GM21737 (cell line): ENCODE measurements at regions not wholly inside any gene's neighbourhood (a gene's known extent, or its start where the extent isn't known, plus 50 kb on each side); places are given as distances from the start of the nearest gene placed in this dataset.

ENCODE experiments used
- ATAC-seq: cut with Tn5 transposase; IDR thresholded peaks from one replicate; pipeline ENCODE4 v1.9.1; 2021; ENCODE audit warnings: mild to moderate bottlenecking, moderate library complexity; ENCODE audit not compliant: unreplicated experiment

- no peak for ATAC-seq
Measured at GRCh38 chr2:175574069-175574468, 392.6 kb upstream of the ATP5MC3 start.

GRCh38 chr2:175571078-175571653 is 389.7 kb upstream of the ATP5MC3 start:
- no peak for ATAC-seq

- ATAC-seq = no peak
Measured at GRCh38 chr2:175568109-175568730, 386.7 kb upstream of the ATP5MC3 start.

- ATAC-seq = no peak
Measured at GRCh38 chr2:175567435-175568061, 386.0 kb upstream of the ATP5MC3 start.

GRCh38 chr2:175560521-175561169 is 379.1 kb upstream of the ATP5MC3 start:
- no peak for ATAC-seq

GRCh38 chr2:175559613-175560012 is 378.1 kb upstream of the ATP5MC3 start:
- no peak for ATAC-seq

- no peak for ATAC-seq
Measured at GRCh38 chr2:175557810-175558377, 376.4 kb upstream of the ATP5MC3 start.

- no peak for ATAC-seq
Measured at GRCh38 chr2:175553910-175554309, 372.4 kb upstream of the ATP5MC3 start.

- ATAC-seq = no peak
Measured at GRCh38 chr2:175552902-175553301, 371.4 kb upstream of the ATP5MC3 start.

GRCh38 chr2:175540421-175540820 is 358.9 kb upstream of the ATP5MC3 start:
- ATAC-seq = no peak

GRCh38 chr2:175539122-175539521 is 357.6 kb upstream of the ATP5MC3 start:
- no peak for ATAC-seq

- no peak for ATAC-seq
Measured at GRCh38 chr2:175536059-175536458, 354.5 kb upstream of the ATP5MC3 start.

GRCh38 chr2:175535631-175536030 is 354.1 kb upstream of the ATP5MC3 start:
- ATAC-seq = no peak

- no peak for ATAC-seq
Measured at GRCh38 chr2:175525975-175526374, 344.5 kb upstream of the ATP5MC3 start.

- no peak for ATAC-seq
Measured at GRCh38 chr2:175523001-175523400, 341.5 kb upstream of the ATP5MC3 start.

GRCh38 chr2:175518206-175518605 is 336.7 kb upstream of the ATP5MC3 start:
- ATAC-seq = no peak

GRCh38 chr2:175516555-175516954 is 335.0 kb upstream of the ATP5MC3 start:
- no peak for ATAC-seq

GRCh38 chr2:175500255-175500654 is 318.7 kb upstream of the ATP5MC3 start:
- ATAC-seq = no peak

- ATAC-seq = no peak
Measured at GRCh38 chr2:175490360-175490791, 308.9 kb upstream of the ATP5MC3 start.

GRCh38 chr2:175478096-175478768 is 296.7 kb upstream of the ATP5MC3 start:
- no peak for ATAC-seq

GRCh38 chr2:175476948-175477347 is 295.4 kb upstream of the ATP5MC3 start:
- ATAC-seq = no peak
